ENCODE measurements at regions not wholly inside any gene's neighbourhood (a gene's known extent, or its start where the extent isn't known, plus 50 kb on each side); places are given as distances from the start of the nearest gene placed in this dataset.

- TF ChIP-seq CTCF (IDR thresholded peaks at IDR 0.05) (no peak), POLR2AphosphoS5 (IDR thresholded peaks at IDR 0.05) (no peak)
Measured at GRCh38 chr3:148400754-148401153, 296.9 kb upstream of the AGTR1 start.
